ENCODE measurements at regions not wholly inside any gene's neighbourhood (a gene's known extent, or its start where the extent isn't known, plus 50 kb on each side); places are given as distances from the start of the nearest gene placed in this dataset.

DNA sequence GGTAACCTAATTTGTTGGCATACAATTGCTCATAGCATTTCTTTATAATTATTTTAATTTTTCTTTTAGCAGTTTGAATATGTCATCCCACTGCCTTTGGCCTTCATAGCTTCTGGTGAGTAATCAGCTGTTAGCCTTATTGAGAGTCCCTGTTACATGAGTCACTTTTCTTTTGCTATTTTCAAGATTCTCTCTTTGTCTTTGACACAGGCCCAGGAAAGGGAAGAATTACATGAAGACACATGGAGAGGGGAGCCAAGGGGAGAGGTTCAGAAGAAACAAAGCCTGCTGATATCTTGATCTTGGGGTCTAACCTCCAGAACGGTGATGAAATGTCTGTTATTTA, 418.2 kb downstream of the METTL15 start:
- TF ChIP-seq POLR2AphosphoS5 (IDR thresholded peaks at IDR 0.05; ENCODE audit: borderline replicate concordance, low read depth, low read length), result no peak
- no peak for TF ChIP-seq EZH2 (IDR thresholded peaks at IDR 0.05)
- no peak for TF ChIP-seq FOXP2 (optimal IDR thresholded peaks at IDR 0.05; ENCODE audit: control extremely low read depth, extremely low read length, insufficient read depth)
